H1 (cell line): ENCODE measurements at regions not wholly inside any gene's neighbourhood (a gene's known extent, or its start where the extent isn't known, plus 50 kb on each side); places are given as distances from the start of the nearest gene placed in this dataset.

Source experiments
- ATF2 ChIP-seq: IDR thresholded peaks from 2 replicates; pipeline ENCODE4 v1.6.1; 2012; ENCODE audit warnings: low read length, inconsistent platforms
- CREB1 ChIP-seq: IDR thresholded peaks from 2 replicates; pipeline ENCODE4 v1.6.1; 2012; ENCODE audit warnings: inconsistent platforms
- EZH2 ChIP-seq: fragments of 200-600 bp; sonication (generic); IDR thresholded peaks from 2 replicates; pipeline ENCODE4 v1.7.1; 2012; ENCODE audit warnings: low read depth, mild to moderate bottlenecking, moderate library complexity, low read length, inconsistent platforms; ENCODE audit not compliant: severe bottlenecking
- HDAC2 ChIP-seq, 2 experiments: fragments of 300-600 bp in 1 of 2; sonication (generic) in 1 of 2; IDR thresholded peaks; 2 replicates each; pipeline ENCODE4 v1.6.1; 2011 to 2012; ENCODE audit warnings: low read depth in 2 of 2, low read length in 2 of 2, mild to moderate bottlenecking in 2 of 2, moderate library complexity in 2 of 2, borderline replicate concordance in 1 of 2, inconsistent platforms in 1 of 2
- PHF8 ChIP-seq: fragments of 200-600 bp; sonication (generic); conservative IDR thresholded peaks from 2 replicates; pipeline ENCODE4 v1.7.1; 2012; ENCODE audit warnings: low read depth, mild to moderate bottlenecking, inconsistent platforms, low read length, moderate library complexity
- RNF2 ChIP-seq: fragments of 200-900, 300-1000 bp; sonication (generic); IDR thresholded peaks from 2 replicates; pipeline ENCODE4 v1.7.1; 2016; ENCODE audit warnings: borderline replicate concordance, low read depth, mild to moderate bottlenecking, antibody characterized with exemption, low read length; ENCODE audit not compliant: poor library complexity, severe bottlenecking; ENCODE audit errors: missing control alignments
- SP2 ChIP-seq: IDR thresholded peaks from 2 replicates; pipeline ENCODE4 v1.6.1; 2012; ENCODE audit warnings: mild to moderate bottlenecking, low read length, inconsistent platforms
- TBP ChIP-seq: IDR thresholded peaks from 2 replicates; pipeline ENCODE4 v1.6.1; 2011; ENCODE audit warnings: low read depth, low read length, improper control_type of control experiment

GRCh38 chr7:84471576-84471975 lies 277.0 kb upstream of the SEMA3A start (continued):
- TF ChIP-seq ATF2 (no peak), SP2 (no peak), EZH2 (no peak), PHF8 (no peak), CREB1 (no peak), RNF2 (no peak), TBP (no peak), HDAC2 (IDR thresholded peaks at IDR 0.05; ENCODE audit: borderline replicate concordance in 1 of 2, low read depth in 2 of 2, low read length in 2 of 2) (no peak)
